Endodermal cell (in vitro differentiated cells): ENCODE measurements at regions not wholly inside any gene's neighbourhood (a gene's known extent, or its start where the extent isn't known, plus 50 kb on each side); places are given as distances from the start of the nearest gene placed in this dataset.

ENCODE experiments used
- DNase-seq: peaks from one replicate; pipeline ENCODE4 v3.0.0-alpha.2; 2017
- H3K27ac ChIP-seq: 2 replicates; pipeline ENCODE4 v1.5.1; 2013; ENCODE audit warnings: mild to moderate bottlenecking, low read depth, low read length, moderate library complexity
- H3K27me3 ChIP-seq: 2 replicates; pipeline ENCODE4 v1.6.1; 2013; ENCODE audit warnings: mild to moderate bottlenecking, low read length, moderate library complexity; ENCODE audit not compliant: insufficient read depth, control insufficient read depth, poor library complexity, severe bottlenecking
- H3K36me3 ChIP-seq: 2 replicates; pipeline ENCODE4 v1.7.0; 2013; ENCODE audit warnings: mild to moderate bottlenecking, low read length, moderate library complexity; ENCODE audit not compliant: control insufficient read depth, insufficient read depth
- H3K4me1 ChIP-seq: one replicate; pipeline ENCODE4 v1.7.0; 2013; ENCODE audit warnings: low read length; ENCODE audit not compliant: control insufficient read depth, insufficient read depth
- H3K4me3 ChIP-seq: 2 replicates; pipeline ENCODE4 v1.5.1; 2013; ENCODE audit warnings: mild to moderate bottlenecking, low read length, moderate library complexity
- H3K9ac ChIP-seq: 2 replicates; pipeline ENCODE4 v1.6.1; 2013; ENCODE audit warnings: mild to moderate bottlenecking, low read length, moderate library complexity; ENCODE audit not compliant: poor library complexity, severe bottlenecking; ENCODE audit errors: extremely low read depth
- H3K9me3 ChIP-seq: 2 replicates; pipeline ENCODE4 v1.6.1; 2013; ENCODE audit warnings: mild to moderate bottlenecking, low read length, moderate library complexity; ENCODE audit not compliant: control insufficient read depth
- H3K27ac Mint-ChIP-seq: 2 replicates; pipeline ENCODE4 v1.8.0; 2020; ENCODE audit warnings: mixed read lengths
- H3K27me3 Mint-ChIP-seq: 2 replicates; pipeline ENCODE4 v1.8.0; 2021; ENCODE audit warnings: mild to moderate bottlenecking, mixed read lengths; ENCODE audit not compliant: insufficient read depth
- H3K36me3 Mint-ChIP-seq: 2 replicates; pipeline ENCODE4 v1.8.0; 2020; ENCODE audit warnings: low read depth, mixed read lengths
- H3K4me1 Mint-ChIP-seq: 2 replicates; pipeline ENCODE4 v1.8.0; 2020; ENCODE audit warnings: mixed read lengths
- H3K4me3 Mint-ChIP-seq: 2 replicates; pipeline ENCODE4 v1.8.0; 2020; ENCODE audit warnings: mild to moderate bottlenecking, moderate library complexity, mixed read lengths
- H3K9me3 Mint-ChIP-seq: 2 replicates; pipeline ENCODE4 v1.8.0; 2020; ENCODE audit warnings: mild to moderate bottlenecking, mixed read lengths
- CTCF ChIP-seq: fragments of 200-600 bp; sonication (generic); conservative IDR thresholded peaks from 2 replicates; pipeline ENCODE4 v1.5.0; 2021; ENCODE audit warnings: antibody characterized with exemption, mild to moderate bottlenecking
- WGBS, 2 experiments: methylation state at CpG; one replicate each; pipeline versions ENCODE4 v1.1.5 to v1.1.7; 2013; ENCODE audit warnings: missing lambda C conversion rate in 2 of 2, mixed read lengths in 1 of 2; ENCODE audit not compliant: insufficient coverage in 1 of 2, insufficient read length in 1 of 2; 5-methylcytosine and 5-hydroxymethylcytosine counted together

- no peaks in the 10 kb centered on the region for H3K36me3 Mint-ChIP-seq
- DNase-seq = no peak
- WGBS, 2 experiments = 100% methylated on average over 1 of the region's 1 CpG; no CpG with 5 or more reads in 1 of the 2 experiments
- Histone ChIP-seq H3K9ac (no peak overlapping the region), H3K4me3 (no peak overlapping the region), H3K4me1 (no peaks in the 10 kb centered on the region), H3K27me3 (no peaks in the 10 kb centered on the region), H3K36me3 (no peaks in the 10 kb centered on the region), H3K9me3 (peaks cover 17% of the 10 kb centered on the region), H3K27ac (no peak overlapping the region)
- no peak for TF ChIP-seq CTCF
- H3K4me3 Mint-ChIP-seq = no peak overlapping the region
- H3K27ac Mint-ChIP-seq = no peak overlapping the region
- peaks cover 22% of the 10 kb centered on the region for H3K9me3 Mint-ChIP-seq
- no peaks in the 10 kb centered on the region for H3K27me3 Mint-ChIP-seq
- H3K4me1 Mint-ChIP-seq = no peaks in the 10 kb centered on the region
Measured at GRCh38 chr4:160161026-160161425, 1058.1 kb downstream of the RAPGEF2 start.

- H3K9me3 Mint-ChIP-seq = peaks cover 7% of the 10 kb centered on the region
- peak; percentile 13 for TF ChIP-seq CTCF
- H3K4me1 Mint-ChIP-seq = no peaks in the 10 kb centered on the region
- no peak overlapping the region for H3K27ac ChIP-seq
- no peak overlapping the region for H3K27ac Mint-ChIP-seq
- H3K9ac ChIP-seq = no peak overlapping the region
- peak; percentile 39 for DNase-seq
- H3K36me3 Mint-ChIP-seq = peaks cover 3% of the 10 kb centered on the region
- H3K27me3 ChIP-seq = no peaks in the 10 kb centered on the region
- no peak overlapping the region for H3K4me3 ChIP-seq
- H3K36me3 ChIP-seq = no peaks in the 10 kb centered on the region
- peaks cover 11% of the 10 kb centered on the region for H3K9me3 ChIP-seq
- no peaks in the 10 kb centered on the region for H3K27me3 Mint-ChIP-seq
- 82% methylated on average over 8 of the region's 8 CpGs; no CpG with 5 or more reads in 1 of the 2 experiments for WGBS, 2 experiments
- no peaks in the 10 kb centered on the region for H3K4me1 ChIP-seq
- no peak overlapping the region for H3K4me3 Mint-ChIP-seq
Measured at GRCh38 chr4:160175064-160175643, 1072.3 kb downstream of the RAPGEF2 start.

- Histone ChIP-seq H3K27me3 (no peaks in the 10 kb centered on the region), H3K4me3 (no peak overlapping the region), H3K9ac (no peak overlapping the region), H3K9me3 (no peaks in the 10 kb centered on the region), H3K36me3 (no peaks in the 10 kb centered on the region), H3K27ac (no peak overlapping the region), H3K4me1 (no peaks in the 10 kb centered on the region)
- no peak overlapping the region for H3K4me3 Mint-ChIP-seq
- no peak for DNase-seq
- H3K9me3 Mint-ChIP-seq = no peaks in the 10 kb centered on the region
- TF ChIP-seq CTCF = no peak
- no peaks in the 10 kb centered on the region for H3K36me3 Mint-ChIP-seq
- no peaks in the 10 kb centered on the region for H3K4me1 Mint-ChIP-seq
- 88 to 100% methylated on average over 1 to 2 of the region's 2 CpGs for WGBS, 2 experiments
- H3K27ac Mint-ChIP-seq = no peak overlapping the region
- no peaks in the 10 kb centered on the region for H3K27me3 Mint-ChIP-seq
Measured at GRCh38 chr4:160180211-160180610, 1077.3 kb downstream of the RAPGEF2 start.
